HepG2 (cell line): ENCODE measurements at regions not wholly inside any gene's neighbourhood (a gene's known extent, or its start where the extent isn't known, plus 50 kb on each side); places are given as distances from the start of the nearest gene placed in this dataset.
A peak's percentile ranks its signal among the peaks of the same experiment; 100 is the strongest.

Experiments used
- AHR ChIP-seq: IDR thresholded peaks from 2 replicates; pipeline ENCODE4 v1.6.1; 2018; ENCODE audit warnings: missing genetic modification reagents, missing compliant biosample characterization
- CENPT ChIP-seq: sonication (generic); formaldehyde crosslinking; IDR thresholded peaks from 2 replicates; pipeline ENCODE4 v1.8.0; 2022; ENCODE audit warnings: low read depth, mild to moderate bottlenecking, moderate library complexity, missing genetic modification reagents
- DNMT1 ChIP-seq: sonication (generic); formaldehyde crosslinking; IDR thresholded peaks from 2 replicates; pipeline ENCODE4 v1.5.1; 2020; ENCODE audit warnings: mild to moderate bottlenecking, missing genetic modification reagents
- EED ChIP-seq: sonication (generic); formaldehyde crosslinking; IDR thresholded peaks from 2 replicates; pipeline ENCODE4 v1.5.0; 2020; ENCODE audit warnings: mild to moderate bottlenecking, missing genetic modification reagents
- GLI4 ChIP-seq: sonication (generic); formaldehyde crosslinking; IDR thresholded peaks from 2 replicates; pipeline ENCODE4 v1.5.1; 2020; ENCODE audit warnings: missing genetic modification reagents, mild to moderate bottlenecking, moderate library complexity, borderline replicate concordance
- HNRNPL ChIP-seq: fragments of 200-400 bp; formaldehyde crosslinking; IDR thresholded peaks from 2 replicates; pipeline ENCODE4 v1.6.1; 2017; ENCODE audit warnings: mild to moderate bottlenecking, low read depth, low read length
- KAT2B ChIP-seq: fragments of 150-350 bp; IDR thresholded peaks from 2 replicates; pipeline ENCODE4 v1.6.1; 2014; ENCODE audit warnings: low read depth, low read length, borderline replicate concordance
- MAFK ChIP-seq, 2 experiments: IDR thresholded peaks in 1 of 2; conservative IDR thresholded peaks in 1 of 2; 2 replicates each; pipeline ENCODE4 v1.6.1; 2011; ENCODE audit warnings: improper control_type of control experiment in 2 of 2, low read length in 2 of 2
- NFE2L1 ChIP-seq: sonication (generic); formaldehyde crosslinking; IDR thresholded peaks from 2 replicates; pipeline ENCODE4 v1.4.0; 2020; ENCODE audit warnings: missing genetic modification reagents, mild to moderate bottlenecking, borderline replicate concordance
- NFIC ChIP-seq: IDR thresholded peaks from 2 replicates; pipeline ENCODE4 v1.6.1; 2012; ENCODE audit warnings: mild to moderate bottlenecking, low read length, inconsistent platforms
- POLR2A ChIP-seq, 2 experiments: IDR thresholded peaks; 2 replicates each; pipeline ENCODE4 v1.6.1; 2011; ENCODE audit warnings: low read depth in 2 of 2, low read length in 2 of 2, mild to moderate bottlenecking in 1 of 2, moderate library complexity in 1 of 2; ENCODE audit not compliant: insufficient read depth in 1 of 2
- PRDM10 ChIP-seq: sonication (generic); formaldehyde crosslinking; IDR thresholded peaks from 2 replicates; pipeline ENCODE4 v1.4.0; 2020; ENCODE audit warnings: low read depth, missing genetic modification reagents
- RFX1 ChIP-seq: fragments of 450-650 bp; IDR thresholded peaks from 2 replicates; pipeline ENCODE4 v1.6.1; 2017
- RXRA ChIP-seq: sonication (generic); formaldehyde crosslinking; IDR thresholded peaks from 2 replicates; pipeline ENCODE4 v1.5.1; 2020; ENCODE audit warnings: missing genetic modification reagents
- ZBTB21 ChIP-seq: sonication (generic); formaldehyde crosslinking; IDR thresholded peaks from 2 replicates; pipeline ENCODE4 v1.4.0; 2020; ENCODE audit warnings: missing genetic modification reagents
- ZBTB3 ChIP-seq: sonication (generic); formaldehyde crosslinking; IDR thresholded peaks from 2 replicates; pipeline ENCODE4 v1.4.0; 2020; ENCODE audit warnings: low read depth, mild to moderate bottlenecking, moderate library complexity, missing genetic modification reagents, borderline replicate concordance
- ZFYVE20 ChIP-seq: sonication (generic); formaldehyde crosslinking; IDR thresholded peaks from 2 replicates; pipeline ENCODE4 v1.8.0; 2023; ENCODE audit warnings: low read depth, mild to moderate bottlenecking, moderate library complexity, missing genetic modification reagents, borderline replicate concordance
- ZNF124 ChIP-seq: sonication (generic); formaldehyde crosslinking; IDR thresholded peaks from 2 replicates; pipeline ENCODE4 v1.4.0; 2020; ENCODE audit warnings: missing genetic modification reagents
- ZNF33B ChIP-seq: sonication (generic); formaldehyde crosslinking; IDR thresholded peaks from 2 replicates; pipeline ENCODE4 v1.5.1; 2020; ENCODE audit warnings: mild to moderate bottlenecking, missing genetic modification reagents
- ZNF382 ChIP-seq: sonication (generic); formaldehyde crosslinking; IDR thresholded peaks from 2 replicates; pipeline ENCODE4 v1.5.0; 2020; ENCODE audit warnings: missing genetic modification reagents, mild to moderate bottlenecking, borderline replicate concordance
- ZNF569 ChIP-seq: sonication (generic); formaldehyde crosslinking; IDR thresholded peaks from 2 replicates; pipeline ENCODE4 v1.5.0; 2020; ENCODE audit warnings: mild to moderate bottlenecking, missing genetic modification reagents, moderate library complexity, borderline replicate concordance
- ZNF879 ChIP-seq: sonication (generic); formaldehyde crosslinking; IDR thresholded peaks from 2 replicates; pipeline ENCODE4 v1.8.1; 2023; ENCODE audit warnings: missing genetic modification reagents
- ZSCAN20 ChIP-seq: sonication (generic); formaldehyde crosslinking; IDR thresholded peaks from 2 replicates; pipeline ENCODE4 v1.4.0; 2020; ENCODE audit warnings: missing genetic modification reagents, mild to moderate bottlenecking, borderline replicate concordance
- TF ChIP-seq, protein P1 (sequence below): sonication (generic); formaldehyde crosslinking; IDR thresholded peaks from 2 replicates; pipeline ENCODE4 v1.4.0; 2020; ENCODE audit warnings: mild to moderate bottlenecking, missing genetic modification reagents, borderline replicate concordance

GRCh38 chr21:38917043-38917774 lies 111.5 kb downstream of the ETS2 start (continued):
- TF ChIP-seq ZNF33B (no peak), PRDM10 (CRISPR knock-in tag) (no peak), NFE2L1 (CRISPR knock-in tag) (no peak), AHR (no peak), DNMT1 (CRISPR knock-in tag) (no peak), GLI4 (no peak), EED (no peak), ZNF879 (no peak), ZNF569 (CRISPR knock-in tag) (no peak), RFX1 (no peak), ZNF124 (CRISPR knock-in tag) (0 out of 2 replicates have a peak, but pooled peaks have one; percentile 42), ZSCAN20 (CRISPR knock-in tag) (no peak), POLR2A (IDR thresholded peaks at IDR 0.05; ENCODE audit: insufficient read depth in 1 of 2, low read depth in 2 of 2, low read length in 2 of 2) (no peak), RXRA (CRISPR knock-in tag) (no peak; the same call in 1 of the 2 replicates), MAFK (conservative IDR thresholded peaks at IDR 0.05 in 1 of 2, IDR thresholded peaks at IDR 0.05 in 1 of 2; ENCODE audit: low read length in 2 of 2) (no peak), ZNF382 (CRISPR knock-in tag) (no peak), NFIC (peak; percentile 92), ZFYVE20 (CRISPR knock-in tag) (no peak), KAT2B (no peak), ZBTB21 (CRISPR knock-in tag) (no peak), HNRNPL (no peak), ZBTB3 (no peak), CENPT (CRISPR knock-in tag) (no peak)
- TF ChIP-seq, protein P1, sequence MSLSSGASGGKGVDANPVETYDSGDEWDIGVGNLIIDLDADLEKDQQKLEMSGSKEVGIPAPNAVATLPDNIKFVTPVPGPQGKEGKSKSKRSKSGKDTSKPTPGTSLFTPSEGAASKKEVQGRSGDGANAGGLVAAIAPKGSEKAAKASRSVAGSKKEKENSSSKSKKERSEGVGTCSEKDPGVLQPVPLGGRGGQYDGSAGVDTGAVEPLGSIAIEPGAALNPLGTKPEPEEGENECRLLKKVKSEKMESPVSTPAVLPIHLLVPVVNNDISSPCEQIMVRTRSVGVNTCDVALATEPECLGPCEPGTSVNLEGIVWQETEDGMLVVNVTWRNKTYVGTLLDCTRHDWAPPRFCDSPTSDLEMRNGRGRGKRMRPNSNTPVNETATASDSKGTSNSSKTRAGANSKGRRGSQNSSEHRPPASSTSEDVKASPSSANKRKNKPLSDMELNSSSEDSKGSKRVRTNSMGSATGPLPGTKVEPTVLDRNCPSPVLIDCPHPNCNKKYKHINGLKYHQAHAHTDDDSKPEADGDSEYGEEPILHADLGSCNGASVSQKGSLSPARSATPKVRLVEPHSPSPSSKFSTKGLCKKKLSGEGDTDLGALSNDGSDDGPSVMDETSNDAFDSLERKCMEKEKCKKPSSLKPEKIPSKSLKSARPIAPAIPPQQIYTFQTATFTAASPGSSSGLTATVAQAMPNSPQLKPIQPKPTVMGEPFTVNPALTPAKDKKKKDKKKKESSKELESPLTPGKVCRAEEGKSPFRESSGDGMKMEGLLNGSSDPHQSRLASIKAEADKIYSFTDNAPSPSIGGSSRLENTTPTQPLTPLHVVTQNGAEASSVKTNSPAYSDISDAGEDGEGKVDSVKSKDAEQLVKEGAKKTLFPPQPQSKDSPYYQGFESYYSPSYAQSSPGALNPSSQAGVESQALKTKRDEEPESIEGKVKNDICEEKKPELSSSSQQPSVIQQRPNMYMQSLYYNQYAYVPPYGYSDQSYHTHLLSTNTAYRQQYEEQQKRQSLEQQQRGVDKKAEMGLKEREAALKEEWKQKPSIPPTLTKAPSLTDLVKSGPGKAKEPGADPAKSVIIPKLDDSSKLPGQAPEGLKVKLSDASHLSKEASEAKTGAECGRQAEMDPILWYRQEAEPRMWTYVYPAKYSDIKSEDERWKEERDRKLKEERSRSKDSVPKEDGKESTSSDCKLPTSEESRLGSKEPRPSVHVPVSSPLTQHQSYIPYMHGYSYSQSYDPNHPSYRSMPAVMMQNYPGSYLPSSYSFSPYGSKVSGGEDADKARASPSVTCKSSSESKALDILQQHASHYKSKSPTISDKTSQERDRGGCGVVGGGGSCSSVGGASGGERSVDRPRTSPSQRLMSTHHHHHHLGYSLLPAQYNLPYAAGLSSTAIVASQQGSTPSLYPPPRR (CRISPR knock-in tag) = peak; percentile 72; the same call in 1 of the 2 replicates
